ENCODE measurements at regions not wholly inside any gene's neighbourhood (a gene's known extent, or its start where the extent isn't known, plus 50 kb on each side); places are given as distances from the start of the nearest gene placed in this dataset.

- no peak for TF ChIP-seq EZH2phosphoT487 (IDR thresholded peaks at IDR 0.05; ENCODE audit: borderline replicate concordance, low read length)
- TF ChIP-seq CTCF (conservative IDR thresholded peaks at IDR 0.05; ENCODE audit: low read depth, low read length): no peak
- no peak for TF ChIP-seq EZH2 (IDR thresholded peaks at IDR 0.05; ENCODE audit: low read length, unreplicated experiment)
These were observed 712.0 kb downstream of the TBC1D22A start for GRCh38 chr22:47474464-47474863.

All from PC-3 (cell line).